ENCODE measurements at regions not wholly inside any gene's neighbourhood (a gene's known extent, or its start where the extent isn't known, plus 50 kb on each side); places are given as distances from the start of the nearest gene placed in this dataset.
"Not testable (repeated sequence)": the region's sequence is repeated elsewhere in the genome, so short reads cannot be mapped to it uniquely, and the experiment has no call there.

- no peak for DNase-seq (ENCODE audit: low read depth in 2 of 2)
Observed at GRCh38 chr4:131441004-131441688, 1707.9 kb upstream of the PCDH10 start.

GRCh38 chr4:131447883-131448282 lies 1701.2 kb upstream of the PCDH10 start:
- DNase-seq (ENCODE audit: low read depth in 2 of 2): no peak

- no peak for DNase-seq (ENCODE audit: low read depth in 2 of 2)
Observed at GRCh38 chr4:131450572-131451209, 1698.4 kb upstream of the PCDH10 start.

- DNase-seq (ENCODE audit: low read depth in 2 of 2): no peak
Observed at GRCh38 chr4:131459430-131460101, 1689.5 kb upstream of the PCDH10 start.

- no peak for DNase-seq (ENCODE audit: low read depth in 2 of 2)
Observed at GRCh38 chr4:131470360-131470759, 1678.7 kb upstream of the PCDH10 start.

- DNase-seq (ENCODE audit: low read depth in 2 of 2): no peak
Observed at GRCh38 chr4:131488772-131489171, 1660.3 kb upstream of the PCDH10 start.

- not testable (repeated sequence) for DNase-seq (ENCODE audit: low read depth in 2 of 2)
Observed at GRCh38 chr4:131496211-131496610, 1652.9 kb upstream of the PCDH10 start.

GRCh38 chr4:131499141-131499873 lies 1649.8 kb upstream of the PCDH10 start:
- DNase-seq (ENCODE audit: low read depth in 2 of 2): no peak

GRCh38 chr4:131509521-131509920 lies 1639.6 kb upstream of the PCDH10 start:
- DNase-seq (ENCODE audit: low read depth in 2 of 2): no peak

- no peak for DNase-seq (ENCODE audit: low read depth in 2 of 2)
Observed at GRCh38 chr4:131526686-131527085, 1622.4 kb upstream of the PCDH10 start.

- DNase-seq (ENCODE audit: low read depth in 2 of 2): no peak
Observed at GRCh38 chr4:131531087-131531486, 1618.0 kb upstream of the PCDH10 start.

GRCh38 chr4:131534944-131535645 lies 1614.0 kb upstream of the PCDH10 start:
- no peak for DNase-seq (ENCODE audit: low read depth in 2 of 2)

GRCh38 chr4:131540256-131540655 lies 1608.8 kb upstream of the PCDH10 start:
- DNase-seq (ENCODE audit: low read depth in 2 of 2): no peak

GRCh38 chr4:131547506-131547981 lies 1601.5 kb upstream of the PCDH10 start:
- no peak for DNase-seq (ENCODE audit: low read depth in 2 of 2)

- no peak for DNase-seq (ENCODE audit: low read depth in 2 of 2)
Observed at GRCh38 chr4:131551306-131551705, 1597.8 kb upstream of the PCDH10 start.

- no peak for DNase-seq (ENCODE audit: low read depth in 2 of 2)
Observed at GRCh38 chr4:131566026-131566425, 1583.1 kb upstream of the PCDH10 start.

- DNase-seq (ENCODE audit: low read depth in 2 of 2): no peak
Observed at GRCh38 chr4:131584587-131584986, 1564.5 kb upstream of the PCDH10 start.

- DNase-seq (ENCODE audit: low read depth in 2 of 2): no peak
Observed at GRCh38 chr4:131595140-131595539, 1554.0 kb upstream of the PCDH10 start.

- DNase-seq (ENCODE audit: low read depth in 2 of 2): no peak
Observed at GRCh38 chr4:131603705-131604104, 1545.4 kb upstream of the PCDH10 start.

GRCh38 chr4:131609039-131609438 lies 1540.1 kb upstream of the PCDH10 start:
- no peak for DNase-seq (ENCODE audit: low read depth in 2 of 2)

GRCh38 chr4:131610517-131610916 lies 1538.6 kb upstream of the PCDH10 start:
- not testable (repeated sequence) for DNase-seq (ENCODE audit: low read depth in 2 of 2)

Measured in stimulated activated CD8-positive, alpha-beta memory T cell treated with anti-CD3 and anti-CD28 coated beads, Interleukin-2, amount 100 ng/mL, for 48 hours (primary cell).